ENCODE measurements at regions not wholly inside any gene's neighbourhood (a gene's known extent, or its start where the extent isn't known, plus 50 kb on each side); places are given as distances from the start of the nearest gene placed in this dataset.

DNA sequence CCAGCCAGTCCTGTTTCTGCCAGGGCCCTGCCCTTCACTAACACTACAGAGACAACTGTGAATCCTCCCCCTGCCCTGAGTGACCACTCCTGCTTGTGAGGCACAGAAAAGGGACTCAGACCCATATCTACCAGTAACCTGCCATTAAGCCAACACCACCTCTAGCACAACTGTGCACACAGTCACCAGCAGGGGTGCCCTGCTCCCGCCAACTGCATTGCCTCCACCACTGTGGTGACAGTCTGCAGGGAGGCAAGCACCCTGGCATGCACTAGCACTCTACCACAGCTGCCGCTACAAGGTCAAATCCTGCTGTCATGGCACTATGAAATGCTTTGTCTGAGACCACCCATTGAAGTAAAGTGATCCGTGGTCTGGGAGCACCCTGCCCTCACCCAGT lies 1028.5 kb upstream of the CDH9 start:
- TF ChIP-seq, protein P1, sequence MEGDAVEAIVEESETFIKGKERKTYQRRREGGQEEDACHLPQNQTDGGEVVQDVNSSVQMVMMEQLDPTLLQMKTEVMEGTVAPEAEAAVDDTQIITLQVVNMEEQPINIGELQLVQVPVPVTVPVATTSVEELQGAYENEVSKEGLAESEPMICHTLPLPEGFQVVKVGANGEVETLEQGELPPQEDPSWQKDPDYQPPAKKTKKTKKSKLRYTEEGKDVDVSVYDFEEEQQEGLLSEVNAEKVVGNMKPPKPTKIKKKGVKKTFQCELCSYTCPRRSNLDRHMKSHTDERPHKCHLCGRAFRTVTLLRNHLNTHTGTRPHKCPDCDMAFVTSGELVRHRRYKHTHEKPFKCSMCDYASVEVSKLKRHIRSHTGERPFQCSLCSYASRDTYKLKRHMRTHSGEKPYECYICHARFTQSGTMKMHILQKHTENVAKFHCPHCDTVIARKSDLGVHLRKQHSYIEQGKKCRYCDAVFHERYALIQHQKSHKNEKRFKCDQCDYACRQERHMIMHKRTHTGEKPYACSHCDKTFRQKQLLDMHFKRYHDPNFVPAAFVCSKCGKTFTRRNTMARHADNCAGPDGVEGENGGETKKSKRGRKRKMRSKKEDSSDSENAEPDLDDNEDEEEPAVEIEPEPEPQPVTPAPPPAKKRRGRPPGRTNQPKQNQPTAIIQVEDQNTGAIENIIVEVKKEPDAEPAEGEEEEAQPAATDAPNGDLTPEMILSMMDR (IDR thresholded peaks at IDR 0.05), result no peak
- TF ChIP-seq POLR2A (IDR thresholded peaks at IDR 0.05) (no peak), POLR2AphosphoS5 (IDR thresholded peaks at IDR 0.05) (no peak)

Measured in prostate gland (tissue), 2 donors.